Progenitor cell of endocrine pancreas (in vitro differentiated cells): ENCODE measurements at regions not wholly inside any gene's neighbourhood (a gene's known extent, or its start where the extent isn't known, plus 50 kb on each side); places are given as distances from the start of the nearest gene placed in this dataset.

ENCODE experiments used
- DNase-seq: peaks from one replicate; pipeline ENCODE4 v3.0.0; 2021; ENCODE audit warnings: low spot score; ENCODE audit not compliant: unreplicated experiment
- H3K27ac Mint-ChIP-seq: 2 replicates; pipeline ENCODE4 v1.8.0; 2021; ENCODE audit warnings: mild to moderate bottlenecking, moderate library complexity, mixed read lengths
- H3K27me3 Mint-ChIP-seq: 2 replicates; pipeline ENCODE4 v1.8.0; 2021; ENCODE audit warnings: mixed read lengths
- H3K36me3 Mint-ChIP-seq: 2 replicates; pipeline ENCODE4 v1.8.0; 2022; ENCODE audit warnings: mixed read lengths; ENCODE audit not compliant: insufficient read depth
- H3K4me1 Mint-ChIP-seq: 2 replicates; pipeline ENCODE4 v1.8.0; 2021; ENCODE audit warnings: low read depth, mixed read lengths
- H3K4me3 Mint-ChIP-seq: 2 replicates; pipeline ENCODE4 v1.8.0; 2021; ENCODE audit warnings: low read depth, mild to moderate bottlenecking, moderate library complexity, mixed read lengths
- H3K9me3 Mint-ChIP-seq: 2 replicates; pipeline ENCODE4 v1.8.0; 2021; ENCODE audit warnings: low read depth, mixed read lengths
- CTCF ChIP-seq: fragments of 200-600 bp; sonication (generic); IDR thresholded peaks from one replicate; pipeline ENCODE4 v1.5.0; 2021; ENCODE audit warnings: antibody characterized with exemption, mild to moderate bottlenecking; ENCODE audit not compliant: unreplicated experiment

GRCh38 chr17:71488851-71489250 lies 632.0 kb upstream of the SOX9 start:
- H3K4me3 Mint-ChIP-seq: no peak overlapping the region
- no peak for TF ChIP-seq CTCF
- H3K27me3 Mint-ChIP-seq: no peaks in the 10 kb centered on the region
- no peak for DNase-seq
- peaks cover 3% of the 10 kb centered on the region for H3K4me1 Mint-ChIP-seq
- no peaks in the 10 kb centered on the region for H3K9me3 Mint-ChIP-seq
- H3K36me3 Mint-ChIP-seq: no peaks in the 10 kb centered on the region
- H3K27ac Mint-ChIP-seq: no peak overlapping the region

- Mint-ChIP-seq H3K27ac (no peak overlapping the region), H3K4me3 (no peak overlapping the region)
- TF ChIP-seq CTCF: no peak
Measured at GRCh38 chr17:71494062-71494855, 626.6 kb upstream of the SOX9 start.

GRCh38 chr17:71495420-71495819 lies 625.4 kb upstream of the SOX9 start:
- no peak overlapping the region for H3K27ac Mint-ChIP-seq
- H3K9me3 Mint-ChIP-seq: peaks cover 4% of the 10 kb centered on the region
- H3K36me3 Mint-ChIP-seq: no peaks in the 10 kb centered on the region
- H3K4me1 Mint-ChIP-seq: no peaks in the 10 kb centered on the region
- no peaks in the 10 kb centered on the region for H3K27me3 Mint-ChIP-seq
- H3K4me3 Mint-ChIP-seq: no peak overlapping the region
- DNase-seq: no peak
- TF ChIP-seq CTCF: no peak

More at GRCh38 chr17:71494062-71494855, 626.6 kb upstream of the SOX9 start:
- no peak for DNase-seq
- H3K27me3 Mint-ChIP-seq: no peaks in the 10 kb centered on the region
- no peaks in the 10 kb centered on the region for H3K4me1 Mint-ChIP-seq
- H3K36me3 Mint-ChIP-seq: no peaks in the 10 kb centered on the region
- no peaks in the 10 kb centered on the region for H3K9me3 Mint-ChIP-seq

GRCh38 chr17:71496552-71496951 lies 624.3 kb upstream of the SOX9 start:
- H3K4me1 Mint-ChIP-seq: no peaks in the 10 kb centered on the region
- no peak overlapping the region for H3K4me3 Mint-ChIP-seq
- TF ChIP-seq CTCF: no peak
- no peaks in the 10 kb centered on the region for H3K27me3 Mint-ChIP-seq
- peaks cover 4% of the 10 kb centered on the region for H3K9me3 Mint-ChIP-seq
- no peak overlapping the region for H3K27ac Mint-ChIP-seq
- H3K36me3 Mint-ChIP-seq: no peaks in the 10 kb centered on the region
- DNase-seq: no peak

GRCh38 chr17:71500761-71501555 lies 619.9 kb upstream of the SOX9 start:
- no peak for TF ChIP-seq CTCF
- Mint-ChIP-seq H3K27ac (no peak overlapping the region), H3K36me3 (no peaks in the 10 kb centered on the region), H3K27me3 (no peaks in the 10 kb centered on the region), H3K9me3 (peaks cover 4% of the 10 kb centered on the region), H3K4me3 (no peak overlapping the region), H3K4me1 (no peaks in the 10 kb centered on the region)
- DNase-seq: no peak
